ENCODE measurements at regions not wholly inside any gene's neighbourhood (a gene's known extent, or its start where the extent isn't known, plus 50 kb on each side); places are given as distances from the start of the nearest gene placed in this dataset.
"Not testable (repeated sequence)": the region's sequence is repeated elsewhere in the genome, so short reads cannot be mapped to it uniquely, and the experiment has no call there.

DNA sequence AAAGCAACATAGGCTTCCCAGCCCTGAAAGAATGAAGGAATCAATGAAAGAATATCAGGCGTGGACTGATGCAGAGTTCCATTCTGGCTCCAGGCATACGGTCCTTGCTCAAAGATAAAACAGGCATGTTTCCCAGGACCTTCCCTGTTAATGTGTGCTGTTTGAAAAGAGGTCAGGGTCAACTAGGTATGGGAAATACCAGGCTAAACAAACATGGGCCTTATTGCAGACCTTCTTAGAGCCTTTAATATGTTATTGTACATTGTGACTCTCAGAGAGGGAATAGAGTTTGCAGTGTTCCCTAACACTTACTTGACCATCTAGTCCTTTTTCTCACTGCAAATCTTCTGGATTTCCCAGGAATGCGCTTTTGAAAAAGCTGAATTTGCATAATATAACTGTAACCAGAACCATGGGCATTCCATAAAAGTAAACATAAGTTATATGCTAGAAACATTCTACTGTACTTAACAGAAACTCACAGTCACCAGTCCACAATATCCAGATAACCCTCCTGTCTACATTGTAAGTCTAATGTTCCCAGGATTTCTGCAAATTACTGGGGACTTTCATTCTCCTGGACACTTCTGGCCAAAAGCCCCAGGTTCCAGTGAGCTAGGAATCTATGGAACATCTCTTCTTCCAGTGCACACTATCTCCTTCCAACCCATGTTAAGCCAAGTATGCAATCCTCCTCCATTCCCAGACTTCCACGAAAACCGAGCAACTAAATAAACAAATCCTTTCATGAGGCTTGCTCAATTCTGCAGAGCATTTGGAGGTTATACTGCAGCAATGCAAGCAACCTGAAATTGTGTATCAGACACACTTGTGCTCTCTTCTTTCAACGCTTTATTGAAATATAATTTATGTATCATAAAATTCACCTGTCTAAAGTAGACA, 486.6 kb downstream of the SETD4 start:
- in situ Hi-C loops (cut with HindIII; ENCODE audit: low sequenced_read_pairs): no loop called here
- no peak for DNase-seq (ENCODE audit: low spot score)

DNA sequence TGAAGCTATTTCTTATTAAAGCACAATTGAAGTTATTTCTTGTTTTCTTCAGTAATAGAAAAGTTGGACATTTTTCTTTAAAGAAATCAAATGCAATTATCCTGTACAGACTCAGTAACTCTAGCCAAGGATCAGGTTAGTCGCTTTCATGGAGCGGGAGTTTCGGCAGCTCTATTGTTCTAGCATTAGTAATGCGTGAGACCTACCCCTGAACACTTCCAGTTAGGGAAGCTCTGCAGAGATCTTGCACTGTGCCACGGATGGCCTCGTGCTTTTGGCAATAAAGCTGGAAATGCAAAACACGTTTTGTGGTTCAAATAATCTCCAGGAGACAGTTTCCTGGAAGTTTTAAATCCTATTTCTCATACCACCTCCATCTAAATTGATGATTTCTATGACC, 488.4 kb downstream of the SETD4 start:
- DNase-seq (ENCODE audit: low spot score): no peak
- in situ Hi-C loops (cut with HindIII; ENCODE audit: low sequenced_read_pairs): no loop called here

DNA sequence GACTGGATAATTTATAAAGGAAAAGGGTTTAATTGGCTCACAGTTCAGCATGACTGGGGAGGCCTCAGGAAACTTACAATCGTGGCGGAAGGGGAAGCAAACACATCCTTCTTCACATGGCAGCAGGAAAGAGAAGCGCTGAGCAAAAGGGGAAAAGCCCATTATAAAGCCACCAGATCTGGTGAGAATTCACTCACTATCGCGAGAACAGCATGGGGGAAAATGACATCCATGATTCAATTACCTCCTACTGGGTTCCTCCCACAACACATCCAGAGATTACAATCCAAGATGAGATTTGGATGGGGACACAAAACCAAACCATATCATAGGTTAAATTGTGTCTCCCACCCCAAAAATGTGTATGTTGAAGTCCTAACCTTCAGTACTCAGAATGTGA, 491.7 kb downstream of the SETD4 start:
- no peak for DNase-seq (ENCODE audit: low spot score)
- in situ Hi-C loops (cut with HindIII; ENCODE audit: low sequenced_read_pairs): no loop called here

DNA sequence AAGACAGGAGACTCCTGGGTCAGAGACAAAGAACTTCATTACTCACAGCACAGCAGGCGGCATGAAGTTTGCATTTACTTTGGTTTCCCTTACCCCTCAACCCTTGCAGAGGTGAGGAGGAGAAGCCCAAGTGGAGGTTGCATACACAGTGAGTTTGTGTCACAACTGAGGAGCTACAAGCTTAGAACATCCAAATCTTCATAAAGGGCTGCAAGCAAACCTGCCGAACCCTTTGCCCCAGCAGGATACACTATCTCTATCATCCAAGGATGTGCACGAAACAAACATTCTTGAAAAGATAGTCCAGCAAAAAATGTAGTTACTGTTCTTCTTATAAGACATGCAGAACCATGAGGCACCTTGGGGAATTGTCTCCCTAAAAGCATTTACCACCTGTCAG, 493.5 kb downstream of the SETD4 start:
- no peak for DNase-seq (ENCODE audit: low spot score)
- in situ Hi-C loops (cut with HindIII; ENCODE audit: low sequenced_read_pairs): no loop called here

DNA sequence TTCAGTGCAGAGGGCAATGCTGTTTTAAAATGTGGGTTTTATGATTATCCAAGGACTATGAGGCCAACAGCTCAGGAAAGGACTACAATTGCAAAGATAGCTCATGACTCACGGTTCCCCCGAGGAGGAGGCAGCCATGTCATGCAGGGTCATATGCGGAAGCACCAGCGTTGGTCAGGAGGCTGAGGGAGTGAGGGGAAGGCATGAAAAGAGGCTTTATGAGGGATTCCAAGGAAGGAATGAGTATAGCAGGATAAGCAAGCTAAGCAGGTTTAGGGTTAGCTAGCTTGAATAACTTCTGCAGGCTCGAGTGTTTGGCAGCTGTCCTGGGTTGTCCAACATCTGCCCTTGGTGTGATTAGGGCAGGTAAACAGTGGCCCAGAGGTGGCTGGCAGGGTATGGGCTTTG, 495.1 kb downstream of the SETD4 start:
- no peak for DNase-seq (ENCODE audit: low spot score)
- in situ Hi-C loops (cut with HindIII; ENCODE audit: low sequenced_read_pairs): no loop called here

DNA sequence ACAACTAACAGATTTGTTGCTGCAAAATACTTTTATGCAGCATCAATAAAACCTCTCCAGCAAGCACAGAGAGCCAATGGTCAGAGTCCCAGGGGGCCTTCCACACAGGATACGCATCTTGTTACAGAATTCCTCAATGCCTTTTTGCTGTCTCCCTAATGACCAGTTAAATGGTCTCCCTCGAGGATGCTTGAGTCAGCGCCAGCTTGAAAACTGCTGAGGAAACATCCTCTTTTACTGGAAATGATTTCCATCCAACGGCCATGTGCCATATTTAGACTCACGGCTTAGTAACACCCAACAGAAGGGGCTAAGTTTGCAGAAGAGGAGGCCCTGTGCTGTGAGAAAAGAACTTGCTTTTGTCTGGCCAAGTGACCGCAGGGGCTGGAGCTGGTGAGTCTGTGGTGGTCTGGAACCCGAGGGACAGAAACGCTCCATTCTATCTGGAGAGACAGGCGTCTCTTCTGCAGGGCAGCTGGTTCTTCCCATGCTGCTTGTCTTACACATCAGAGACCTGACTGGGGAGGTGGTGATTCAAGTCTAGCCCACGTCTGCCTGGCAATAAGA, 496.4 kb downstream of the SETD4 start:
- in situ Hi-C loops (cut with HindIII; ENCODE audit: low sequenced_read_pairs): no loop called here

DNA sequence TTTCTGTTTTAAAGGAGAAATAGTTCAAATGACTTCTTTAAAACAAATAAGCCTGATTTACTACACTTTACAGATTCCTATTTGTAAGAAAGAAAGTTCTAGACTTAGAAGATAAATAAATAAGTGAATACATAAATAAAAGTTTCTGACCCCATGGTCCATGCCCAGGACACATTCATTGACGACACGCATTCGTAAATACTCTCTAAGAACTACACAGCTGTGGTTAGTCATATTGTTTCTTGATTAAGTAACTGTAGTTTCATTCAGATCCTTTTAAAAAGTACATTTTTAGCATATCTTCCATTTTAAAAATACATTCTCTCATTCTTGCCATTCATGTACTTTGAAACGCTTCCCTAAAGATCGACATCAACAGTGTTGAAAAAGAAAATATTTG, 497.4 kb downstream of the SETD4 start:
- in situ Hi-C loops (cut with HindIII; ENCODE audit: low sequenced_read_pairs): no loop called here
- no peak for DNase-seq (ENCODE audit: low spot score)

More for the DNA sequence above, 496.4 kb downstream of the SETD4 start:
- DNase-seq (ENCODE audit: low spot score): no peak

DNA sequence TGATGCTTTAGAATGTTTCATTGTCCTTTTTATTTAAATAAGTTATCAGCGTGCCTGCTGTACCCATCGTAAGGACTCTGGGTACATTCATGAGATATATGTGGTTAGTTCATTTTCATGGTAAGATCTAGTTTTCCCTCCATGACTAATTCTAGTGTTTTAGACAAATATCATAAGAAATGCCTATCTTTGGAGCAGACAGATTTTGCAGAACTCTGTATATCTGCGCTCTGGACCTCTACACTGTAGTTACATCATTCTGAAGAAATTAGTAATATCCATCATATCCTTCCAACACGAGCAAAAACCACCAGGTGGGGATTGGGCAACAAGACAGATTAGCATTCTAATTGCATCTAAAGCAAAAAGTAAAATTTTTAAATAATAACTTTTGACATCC, 499.2 kb downstream of the SETD4 start:
- DNase-seq (ENCODE audit: low spot score): no peak
- in situ Hi-C loops (cut with HindIII; ENCODE audit: low sequenced_read_pairs): no loop called here

DNA sequence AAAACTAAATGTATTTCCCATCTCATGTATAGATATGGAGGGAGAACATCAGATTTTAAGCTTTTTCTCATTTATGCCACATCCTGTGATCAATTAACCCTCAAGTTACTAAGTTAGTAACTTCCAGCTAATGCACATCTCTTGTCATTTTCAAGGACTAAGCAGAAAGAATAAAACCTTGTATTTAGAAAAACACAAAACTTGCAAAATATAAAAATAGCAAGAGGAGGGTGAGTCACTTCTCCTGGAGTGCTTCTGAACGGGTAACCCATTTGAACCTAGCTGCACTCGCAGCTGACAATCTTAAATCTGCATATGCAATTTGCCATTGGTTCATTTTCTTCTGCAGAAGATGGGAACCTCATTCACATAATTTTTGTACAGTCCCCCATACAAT, 500.5 kb downstream of the SETD4 start:
- in situ Hi-C loops (cut with HindIII; ENCODE audit: low sequenced_read_pairs): no loop called here
- DNase-seq (ENCODE audit: low spot score): no peak

DNA sequence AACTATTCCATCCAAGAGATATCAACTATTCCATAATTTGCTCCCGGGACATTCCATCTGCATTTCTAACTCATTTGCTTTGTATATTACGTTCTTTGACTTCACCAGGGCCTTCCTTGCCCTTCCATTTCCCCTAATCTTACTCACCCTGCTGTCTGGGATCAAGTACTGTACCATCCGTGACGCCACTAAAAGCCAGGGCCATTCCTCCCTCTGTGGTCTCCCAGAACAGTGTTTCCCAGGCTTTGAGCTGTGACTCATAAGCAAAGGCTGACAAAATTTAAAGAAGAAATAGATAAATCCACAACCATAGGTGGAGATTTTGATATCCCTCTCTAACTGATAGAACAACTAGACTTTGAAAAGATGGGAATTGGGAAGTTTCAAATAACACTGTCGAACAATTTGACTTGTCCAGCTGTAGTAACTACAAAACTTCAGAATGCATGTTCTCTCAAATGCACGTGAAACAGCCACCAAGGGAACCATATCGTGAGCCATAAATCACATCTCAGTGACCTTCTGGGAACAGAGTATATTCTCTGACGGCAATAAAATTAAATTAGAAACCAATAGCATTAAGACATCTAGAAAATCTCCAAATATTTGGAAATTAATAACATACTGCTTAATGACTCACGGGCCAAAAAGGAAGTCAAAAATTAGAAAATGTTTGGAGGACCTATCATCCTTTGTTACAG, 501.0 kb downstream of the SETD4 start:
- DNase-seq (ENCODE audit: low spot score): no peak
- in situ Hi-C loops (cut with HindIII; ENCODE audit: low sequenced_read_pairs): no loop called here

DNA sequence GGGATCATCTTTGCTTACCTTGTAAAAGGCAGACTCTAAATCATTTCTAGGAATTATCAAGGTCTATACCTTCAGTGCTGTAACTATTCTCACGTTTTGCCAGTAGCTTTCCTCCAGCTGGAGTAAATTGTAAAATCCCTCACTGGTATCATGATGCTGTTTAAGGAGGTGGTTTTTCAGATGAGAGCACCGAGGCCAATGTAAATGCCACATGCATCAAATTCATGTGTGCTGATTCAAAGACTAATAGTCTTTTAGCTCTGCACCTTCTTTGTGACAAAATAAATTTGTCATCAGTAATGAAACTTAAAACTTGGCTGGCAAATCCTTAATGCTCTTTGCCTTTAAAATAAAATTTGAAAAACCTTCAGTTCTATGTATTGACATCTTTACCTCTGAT, 503.8 kb downstream of the SETD4 start:
- no peak for DNase-seq (ENCODE audit: low spot score)
- in situ Hi-C loops (cut with HindIII; ENCODE audit: low sequenced_read_pairs): no loop called here

DNA sequence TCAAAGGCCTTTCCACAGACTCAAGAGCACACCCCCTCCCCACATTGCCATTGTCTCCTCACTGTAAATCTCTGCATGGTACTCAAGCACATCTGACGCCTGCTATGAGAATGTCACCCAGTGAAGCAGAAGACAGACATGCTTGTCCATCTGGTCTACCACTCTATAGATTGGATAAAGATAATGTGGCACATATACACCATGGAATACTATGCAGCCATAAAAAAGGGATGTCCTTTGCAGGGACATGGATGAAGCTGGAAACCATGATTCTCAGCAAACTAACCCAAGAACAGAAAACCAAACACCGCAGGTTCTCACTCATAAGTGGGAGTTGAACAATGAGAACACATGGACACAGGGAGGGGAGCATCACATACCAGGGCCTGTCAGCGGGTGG, 503.4 kb upstream of the RUNX1 start:
- DNase-seq (ENCODE audit: low spot score); in situ Hi-C loops (cut with HindIII; ENCODE audit: low sequenced_read_pairs): not testable (repeated sequence)

DNA sequence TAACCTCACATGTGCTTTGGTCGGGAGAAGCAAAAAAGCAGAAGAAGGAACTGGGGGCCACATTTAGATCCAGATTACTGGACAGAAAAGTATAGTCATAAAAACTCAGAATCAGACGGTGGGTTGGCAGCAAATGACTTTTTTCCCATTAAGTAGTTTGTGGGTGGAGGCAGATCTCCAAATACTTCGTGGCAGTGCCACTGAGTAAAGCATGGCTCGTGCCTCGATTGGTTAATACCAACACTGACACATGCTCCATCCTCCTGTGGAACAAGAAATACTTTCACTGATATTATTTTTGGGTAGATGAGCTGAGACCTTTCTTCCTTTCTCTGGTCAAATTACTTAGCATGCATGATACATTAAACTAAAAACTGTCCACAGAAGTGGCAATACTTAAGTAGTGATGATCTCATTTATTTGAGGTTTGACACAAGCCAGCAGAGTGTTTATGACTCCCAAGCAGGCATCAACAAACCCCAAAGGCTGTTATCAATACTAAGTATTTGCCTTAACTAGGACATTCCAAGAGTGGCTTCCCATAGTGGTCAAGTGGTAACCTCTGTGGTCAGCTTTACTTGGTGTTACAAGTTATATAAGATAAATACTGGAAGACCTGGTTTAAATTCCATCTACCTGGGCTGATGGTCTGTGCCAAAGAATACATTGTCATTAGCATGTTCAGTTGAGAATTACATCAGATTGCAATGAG, 500.0 kb upstream of the RUNX1 start:
- in situ Hi-C loops (cut with HindIII; ENCODE audit: low sequenced_read_pairs): no loop called here
- DNase-seq (ENCODE audit: low spot score): no peak

DNA sequence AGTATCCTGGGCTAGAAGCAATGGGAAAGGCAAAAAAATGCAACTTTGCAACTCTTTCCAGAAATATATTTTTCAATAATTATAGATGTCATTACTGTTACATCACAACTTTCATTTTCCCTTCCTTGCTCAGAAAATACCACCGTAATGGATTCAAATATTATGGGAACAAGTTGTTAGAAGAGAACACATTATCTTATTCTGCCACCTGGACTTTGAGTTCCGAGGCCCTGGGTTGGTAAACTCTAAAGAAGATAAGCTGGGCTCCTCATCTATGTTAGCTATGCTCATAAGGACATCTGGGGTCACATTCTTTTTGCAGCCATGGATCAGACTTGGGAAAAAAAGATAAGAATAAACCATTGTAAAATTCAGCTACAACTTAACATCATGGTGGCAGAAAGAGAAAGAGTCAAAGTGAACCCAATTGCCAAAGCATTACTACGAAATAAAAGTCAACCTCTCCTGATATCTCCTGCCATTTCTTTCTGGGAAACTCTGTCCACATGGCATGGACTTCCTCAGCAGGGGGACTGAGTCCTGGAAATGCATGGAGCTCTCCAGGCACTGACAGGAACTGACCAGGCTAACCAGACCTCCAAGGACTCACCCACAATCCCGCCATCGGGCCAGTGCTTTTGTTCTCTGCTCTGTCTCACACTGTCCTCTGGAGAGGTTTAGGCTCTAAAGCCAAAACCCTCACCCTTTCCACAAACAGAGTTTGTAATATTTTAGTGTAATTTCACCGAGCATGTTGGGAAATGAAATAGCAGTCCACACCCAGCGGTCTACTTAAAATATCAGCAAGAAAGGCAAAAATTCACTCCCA, 499.1 kb upstream of the RUNX1 start:
- in situ Hi-C loops (cut with HindIII; ENCODE audit: low sequenced_read_pairs): no loop called here
- DNase-seq (ENCODE audit: low spot score): no peak

DNA sequence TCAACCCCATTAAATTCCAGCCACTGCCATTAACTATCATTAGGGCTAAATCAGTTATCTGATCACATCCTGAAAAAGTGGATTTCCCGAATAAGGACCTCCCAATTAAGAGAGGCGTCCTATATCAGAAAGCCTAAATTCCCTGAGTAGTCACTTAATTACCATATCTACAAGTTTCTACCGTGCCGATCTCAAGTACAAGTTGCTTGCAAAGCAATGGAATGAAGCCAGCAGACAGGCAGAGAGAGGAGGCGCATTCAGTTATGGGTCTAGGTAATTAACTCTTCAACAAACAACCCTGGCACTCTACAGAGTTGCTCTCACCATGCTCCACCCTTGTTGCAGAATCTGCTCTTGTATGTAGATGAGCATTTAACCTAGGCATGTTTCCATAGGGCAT, 494.6 kb upstream of the RUNX1 start:
- DNase-seq (ENCODE audit: low spot score): no peak
- in situ Hi-C loops (cut with HindIII; ENCODE audit: low sequenced_read_pairs): no loop called here

DNA sequence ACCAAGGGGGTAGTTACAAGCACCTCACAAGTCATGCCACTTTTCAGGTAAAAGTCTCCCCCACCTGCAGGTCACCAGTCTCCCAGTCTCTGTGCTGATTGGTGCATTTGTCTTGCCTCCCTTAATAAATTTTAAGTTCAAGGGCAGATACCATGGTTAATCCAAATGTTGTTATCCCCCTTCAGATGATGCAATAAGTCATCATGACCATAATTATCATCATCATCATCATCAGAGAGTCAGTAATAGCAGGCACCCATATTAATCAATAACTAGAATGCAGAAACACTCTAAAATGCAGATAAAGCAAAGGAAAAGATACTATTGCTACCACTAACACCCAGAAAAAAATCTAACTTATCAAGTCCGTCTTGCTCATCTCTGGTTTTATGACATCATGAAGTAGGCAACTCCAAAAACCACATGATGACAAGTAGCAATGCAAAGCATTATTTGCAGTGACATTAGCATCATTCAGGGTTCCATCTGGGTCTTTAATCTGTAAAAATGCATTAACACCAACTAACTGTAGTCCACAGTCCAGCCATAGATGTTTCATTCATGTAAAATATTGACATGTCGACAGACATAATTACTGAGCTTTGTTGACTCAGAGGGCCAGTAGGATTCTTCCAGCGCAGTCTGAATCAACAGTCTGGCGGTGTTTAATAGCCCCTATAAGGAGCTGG, 492.0 kb upstream of the RUNX1 start:
- no peak for DNase-seq (ENCODE audit: low spot score)
- in situ Hi-C loops (cut with HindIII; ENCODE audit: low sequenced_read_pairs): no loop called here

DNA sequence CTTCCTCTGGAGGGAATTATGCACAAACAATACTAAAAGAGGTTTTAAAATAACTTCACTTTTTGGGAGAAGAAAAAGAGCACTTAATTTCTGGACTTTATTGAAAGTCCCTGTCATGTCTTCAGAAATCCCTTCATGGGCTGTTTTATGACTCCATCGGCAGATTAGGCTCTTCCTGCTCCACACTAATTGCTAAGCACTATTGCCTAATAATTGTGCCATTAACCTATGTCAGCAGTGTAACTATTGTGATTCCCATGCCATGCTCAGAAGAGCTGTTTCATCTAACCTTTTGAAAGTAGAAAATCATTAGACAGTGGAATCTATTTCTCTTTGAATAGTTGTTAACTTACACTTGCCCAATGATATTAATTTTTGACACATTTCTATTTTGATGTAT, 489.3 kb upstream of the RUNX1 start:
- DNase-seq (ENCODE audit: low spot score): no peak

DNA sequence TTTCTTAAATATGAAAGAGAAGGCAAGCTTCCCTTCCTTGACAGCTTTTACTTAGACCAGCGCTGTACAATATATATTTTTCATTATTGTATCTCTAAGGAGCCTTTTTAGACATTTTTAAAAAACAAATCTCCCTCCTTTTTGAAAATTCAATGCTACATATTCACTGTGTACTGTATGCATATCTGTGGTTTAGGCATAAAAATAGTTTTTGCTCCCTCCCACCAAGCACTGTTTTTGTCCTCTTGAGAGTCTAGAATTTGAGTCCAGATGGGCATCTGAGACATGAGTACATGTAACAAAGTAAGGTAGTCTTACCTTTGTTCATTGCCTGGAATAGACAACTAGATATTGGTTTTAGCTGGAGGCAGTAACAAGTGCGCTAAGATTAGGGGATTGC, 488.5 kb upstream of the RUNX1 start:
- in situ Hi-C loops (cut with HindIII; ENCODE audit: low sequenced_read_pairs): no loop called here
- DNase-seq (ENCODE audit: low spot score): no peak

More for the DNA sequence above, 489.3 kb upstream of the RUNX1 start:
- in situ Hi-C loops (cut with HindIII; ENCODE audit: low sequenced_read_pairs): no loop called here

All from G401 (cell line).